HCT116 (cell line): ENCODE measurements at regions not wholly inside any gene's neighbourhood (a gene's known extent, or its start where the extent isn't known, plus 50 kb on each side); places are given as distances from the start of the nearest gene placed in this dataset.

Source experiments
- ATAC-seq: fragments of 200-7000 bp; cut with Tn5 transposase; 2 replicates; pipeline ENCODE4 v1.9.1; 2020; ENCODE audit warnings: mild to moderate bottlenecking, moderate library complexity
- BruUV-seq: library from RNA; stranded (reverse); fragments of 400-500 nt; replicated peaks from 2 replicates; lab custom pipeline; 2021; lab: Mats Ljungman, UMichigan
- CTCF ChIA-PET: fragments of 300-600 bp; sonication (Branson Sonifier 250); formaldehyde crosslinking; loops from one replicate; lab custom pipeline; 2021; ENCODE audit warnings: antibody characterized with exemption; lab: Charles Lee
- POLR2A ChIA-PET: fragments of 300-600, 350-600 bp; sonication (Branson Sonifier 250); formaldehyde crosslinking; loops from one replicate; lab custom pipeline; 2021; ENCODE audit warnings: antibody characterized with exemption; lab: Charles Lee
- RAD21 ChIA-PET, 2 experiments: fragments of 300-600 bp; sonication (Branson Sonifier 250); formaldehyde crosslinking; loops; one replicate each; lab custom pipeline; 2023; ENCODE audit warnings: low total read pairs in 2 of 2; ENCODE audit not compliant: uncharacterized antibody in 2 of 2, unreplicated experiment in 2 of 2, low non-redundant PET in 1 of 2; lab: Charles Lee
- DNase-seq: peaks from one replicate; pipeline ENCODE4 v3.0.0-alpha.2; 2010; ENCODE audit warnings: low read depth, low spot score
- H2AFZ ChIP-seq: fragments of 200-600 bp; shearing (Covaris generic), sonication (generic); 2 replicates; pipeline ENCODE4 v1.6.1; 2017; ENCODE audit warnings: low read depth, mixed run types, mixed read lengths, antibody characterized with exemption, low read length; ENCODE audit not compliant: poor library complexity, severe bottlenecking
- H3K27ac ChIP-seq: 2 replicates; pipeline ENCODE4 v1.5.1; 2012; ENCODE audit warnings: low read depth, low read length
- H3K27me3 ChIP-seq: fragments of 200-600 bp; sonication (generic); 2 replicates; pipeline ENCODE4 v1.6.1; 2016; ENCODE audit warnings: mixed run types, low read length, mixed read lengths; ENCODE audit not compliant: insufficient read depth
- H3K36me3 ChIP-seq, 2 experiments: fragments of 200-500 bp in 1 of 2; fragments of 200-600 bp in 1 of 2; sonication (Bioruptor generic) in 1 of 2; sonication (generic) in 1 of 2; 2 replicates each; pipeline versions ENCODE4 v1.5.1 to v1.6.1; 2014 to 2016; ENCODE audit warnings: low read length in 2 of 2, inconsistent platforms in 1 of 2, mixed read lengths in 1 of 2, mixed run types in 1 of 2; ENCODE audit not compliant: insufficient read depth in 2 of 2, control insufficient read depth in 1 of 2
- H3K4me1 ChIP-seq, 2 experiments: fragments of 200-600 bp in 1 of 2; sonication (generic) in 1 of 2; 2 replicates each; pipeline versions ENCODE4 v1.5.1 to v1.6.1; 2012 to 2017; ENCODE audit warnings: low read length in 2 of 2, inconsistent platforms in 1 of 2, mild to moderate bottlenecking in 1 of 2, mixed read lengths in 1 of 2, mixed run types in 1 of 2, moderate library complexity in 1 of 2; ENCODE audit not compliant: insufficient read depth in 2 of 2, control insufficient read depth in 1 of 2
- H3K4me2 ChIP-seq: fragments of 200-600 bp; sonication (generic); 2 replicates; pipeline ENCODE4 v1.6.1; 2017; ENCODE audit warnings: mixed run types, low read length, mixed read lengths
- H3K4me3 ChIP-seq, 2 experiments: fragments of 200-600 bp in 1 of 2; sonication (generic) in 1 of 2; replicated peaks in 1 of 2; 2 replicates each; pipeline ENCODE4 v1.5.1; 2011 to 2016; ENCODE audit warnings: low read length in 2 of 2, control low read depth in 1 of 2, low read depth in 1 of 2, mild to moderate bottlenecking in 1 of 2, mixed read lengths in 1 of 2, mixed run types in 1 of 2
- H3K79me2 ChIP-seq: fragments of 200-600 bp; sonication (generic); 2 replicates; pipeline ENCODE4 v1.6.1; 2017; ENCODE audit warnings: mild to moderate bottlenecking, mixed run types, low read length, moderate library complexity, mixed read lengths; ENCODE audit not compliant: insufficient read depth
- H3K9ac ChIP-seq: fragments of 200-600 bp; sonication (generic); 2 replicates; pipeline ENCODE4 v1.6.1; 2016; ENCODE audit warnings: low read length, mixed read lengths
- H3K9me2 ChIP-seq: fragments of 200-600 bp; sonication (generic), shearing (Covaris generic); 2 replicates; pipeline ENCODE4 v1.6.1; 2017; ENCODE audit warnings: mixed run types, mild to moderate bottlenecking, moderate library complexity; ENCODE audit not compliant: insufficient read depth
- H3K9me3 ChIP-seq, 2 experiments: fragments of 200-500 bp in 1 of 2; fragments of 200-600 bp in 1 of 2; sonication (Bioruptor generic) in 1 of 2; sonication (generic) in 1 of 2; 2 replicates each; pipeline ENCODE4 v1.6.1; 2014 to 2017; ENCODE audit warnings: low read length in 2 of 2, mixed read lengths in 2 of 2, inconsistent platforms in 1 of 2, low read depth in 1 of 2, mild to moderate bottlenecking in 1 of 2, mixed run types in 1 of 2, moderate library complexity in 1 of 2; ENCODE audit not compliant: control insufficient read depth in 1 of 2, insufficient read depth in 1 of 2
- H4K20me1 ChIP-seq: fragments of 200-600 bp; sonication (generic), shearing (Covaris generic); 2 replicates; pipeline ENCODE4 v1.6.1; 2017; ENCODE audit warnings: mixed run types, mild to moderate bottlenecking, moderate library complexity; ENCODE audit not compliant: insufficient read depth
- CEBPB ChIP-seq: IDR thresholded peaks from 2 replicates; pipeline ENCODE4 v1.6.1; 2012; ENCODE audit warnings: low read depth
- EZH2phosphoT487 ChIP-seq: fragments of 200-600 bp; IDR thresholded peaks from 2 replicates; pipeline ENCODE4 v1.6.1; 2018; ENCODE audit warnings: antibody characterized with exemption, borderline replicate concordance
- FOSL1 ChIP-seq: IDR thresholded peaks from 2 replicates; pipeline ENCODE4 v1.6.1; 2012; ENCODE audit warnings: low read depth
- JUND ChIP-seq: IDR thresholded peaks from 2 replicates; pipeline ENCODE4 v1.6.1; 2012
- POLR2A ChIP-seq: IDR thresholded peaks from 2 replicates; pipeline ENCODE4 v1.7.0; 2011; ENCODE audit warnings: borderline replicate concordance; ENCODE audit not compliant: insufficient read depth, insufficient read length; ENCODE audit errors: extremely low read depth
- POLR2AphosphoS5 ChIP-seq: IDR thresholded peaks from 2 replicates; pipeline ENCODE4 v1.6.1; 2011; ENCODE audit warnings: mild to moderate bottlenecking, low read depth, low read length, moderate library complexity
- SIN3A ChIP-seq: IDR thresholded peaks from 2 replicates; pipeline ENCODE4 v1.6.1; 2012; ENCODE audit warnings: low read depth
- SP1 ChIP-seq: IDR thresholded peaks from 2 replicates; pipeline ENCODE4 v1.6.1; 2012; ENCODE audit warnings: low read depth
- SRF ChIP-seq: IDR thresholded peaks from 2 replicates; pipeline ENCODE4 v1.6.1; 2012; ENCODE audit warnings: low read depth
- TCF7L2 ChIP-seq: IDR thresholded peaks from 2 replicates; pipeline ENCODE4 v1.7.0; 2011; ENCODE audit warnings: borderline replicate concordance, inconsistent platforms; ENCODE audit not compliant: insufficient read depth, insufficient read length; ENCODE audit errors: extremely low read depth
- ZFX ChIP-seq: fragments of 450-650 bp; IDR thresholded peaks from 2 replicates; pipeline ENCODE4 v1.6.1; 2017
- ZNF274 ChIP-seq: fragments of 200-500 bp; sonication (Bioruptor generic); IDR thresholded peaks from 2 replicates; pipeline ENCODE4 v1.6.1; 2014; ENCODE audit warnings: mild to moderate bottlenecking, low read depth, low read length, inconsistent platforms
- intact Hi-C: fragments of 100-400 bp; cut with micrococcal nuclease; formaldehyde crosslinking; loops from 2 replicates; pipeline ENCODE4 v1.10.0; 2022
- TF ChIP-seq, protein P1 (sequence below): IDR thresholded peaks from 2 replicates; pipeline ENCODE4 v1.6.1; 2012; ENCODE audit warnings: low read depth
- TF ChIP-seq, protein P2 (sequence below), 3 experiments: fragments of 200-600 bp in 1 of 3; sonication (generic) in 1 of 3; IDR thresholded peaks in 2 of 3; conservative IDR thresholded peaks in 1 of 3; 2 replicates each; pipeline ENCODE4 v1.5.1; 2012 to 2017; ENCODE audit warnings: low read depth in 2 of 3, low read length in 2 of 3, antibody characterized with exemption in 1 of 3, borderline replicate concordance in 1 of 3, control low read depth in 1 of 3, mild to moderate bottlenecking in 1 of 3, mixed read lengths in 1 of 3, mixed run types in 1 of 3, moderate library complexity in 1 of 3; ENCODE audit not compliant: insufficient read depth in 1 of 3

GRCh38 chr3:87046241-87046640, 55.3 kb upstream of the VGLL3 start:
- no peak for DNase-seq
- Histone ChIP-seq H3K9me3 (no peaks in the 10 kb centered on the region), H2AFZ (no peak overlapping the region), H3K27me3 (0 out of 2 replicates have a peak, but pooled peaks cover 5% of the 10 kb centered on the region), H3K4me3 (no peak overlapping the region), H3K79me2 (no peaks in the 10 kb centered on the region), H3K9ac (no peak overlapping the region), H4K20me1 (no peaks in the 10 kb centered on the region), H3K36me3 (no peaks in the 10 kb centered on the region), H3K4me1 (no peaks in the 10 kb centered on the region), H3K4me2 (no peak overlapping the region), H3K27ac (no peak overlapping the region), H3K9me2 (no peaks in the 10 kb centered on the region)
- intact Hi-C loops: no loop called here
- ChIA-PET POLR2A (no interaction called here), CTCF (no interaction called here), RAD21 (no interaction called here)
- no peak for ATAC-seq
- BruUV-seq: no TSS peak
- TF ChIP-seq TCF7L2: no peak

DNA sequence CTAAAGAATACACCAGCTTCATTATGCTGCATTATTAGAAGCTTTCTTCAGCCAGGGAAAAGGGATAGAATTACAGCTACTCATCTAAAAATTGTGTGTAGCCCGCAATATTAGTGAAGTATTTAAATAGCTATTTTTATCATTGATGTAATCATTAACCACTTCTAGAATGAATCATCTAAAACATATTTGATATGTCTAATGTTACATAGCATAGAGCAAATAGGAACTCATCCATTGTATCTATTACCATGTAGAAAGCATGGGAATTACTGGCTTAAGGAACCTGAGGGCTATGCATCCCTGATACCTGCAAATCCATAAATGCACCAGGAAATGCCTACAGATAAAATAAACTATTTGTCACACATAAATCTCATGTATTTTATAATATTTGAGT, 54.5 kb upstream of the VGLL3 start:
- Histone ChIP-seq H3K79me2 (no peaks in the 10 kb centered on the region), H3K4me1 (no peaks in the 10 kb centered on the region), H3K4me3 (no peak overlapping the region), H3K27me3 (0 out of 2 replicates have a peak, but pooled peaks cover 5% of the 10 kb centered on the region), H3K9me3 (no peaks in the 10 kb centered on the region), H3K9me2 (no peaks in the 10 kb centered on the region), H4K20me1 (no peaks in the 10 kb centered on the region), H3K27ac (no peak overlapping the region), H3K4me2 (no peak overlapping the region), H3K9ac (no peak overlapping the region), H2AFZ (no peak overlapping the region), H3K36me3 (no peaks in the 10 kb centered on the region)
- intact Hi-C loops: no loop called here
- ChIA-PET POLR2A (no interaction called here), RAD21 (no interaction called here), CTCF (no interaction called here)
- no TSS peak for BruUV-seq
- ATAC-seq (no peak), DNase-seq (no peak)
- TF ChIP-seq, protein P1, sequence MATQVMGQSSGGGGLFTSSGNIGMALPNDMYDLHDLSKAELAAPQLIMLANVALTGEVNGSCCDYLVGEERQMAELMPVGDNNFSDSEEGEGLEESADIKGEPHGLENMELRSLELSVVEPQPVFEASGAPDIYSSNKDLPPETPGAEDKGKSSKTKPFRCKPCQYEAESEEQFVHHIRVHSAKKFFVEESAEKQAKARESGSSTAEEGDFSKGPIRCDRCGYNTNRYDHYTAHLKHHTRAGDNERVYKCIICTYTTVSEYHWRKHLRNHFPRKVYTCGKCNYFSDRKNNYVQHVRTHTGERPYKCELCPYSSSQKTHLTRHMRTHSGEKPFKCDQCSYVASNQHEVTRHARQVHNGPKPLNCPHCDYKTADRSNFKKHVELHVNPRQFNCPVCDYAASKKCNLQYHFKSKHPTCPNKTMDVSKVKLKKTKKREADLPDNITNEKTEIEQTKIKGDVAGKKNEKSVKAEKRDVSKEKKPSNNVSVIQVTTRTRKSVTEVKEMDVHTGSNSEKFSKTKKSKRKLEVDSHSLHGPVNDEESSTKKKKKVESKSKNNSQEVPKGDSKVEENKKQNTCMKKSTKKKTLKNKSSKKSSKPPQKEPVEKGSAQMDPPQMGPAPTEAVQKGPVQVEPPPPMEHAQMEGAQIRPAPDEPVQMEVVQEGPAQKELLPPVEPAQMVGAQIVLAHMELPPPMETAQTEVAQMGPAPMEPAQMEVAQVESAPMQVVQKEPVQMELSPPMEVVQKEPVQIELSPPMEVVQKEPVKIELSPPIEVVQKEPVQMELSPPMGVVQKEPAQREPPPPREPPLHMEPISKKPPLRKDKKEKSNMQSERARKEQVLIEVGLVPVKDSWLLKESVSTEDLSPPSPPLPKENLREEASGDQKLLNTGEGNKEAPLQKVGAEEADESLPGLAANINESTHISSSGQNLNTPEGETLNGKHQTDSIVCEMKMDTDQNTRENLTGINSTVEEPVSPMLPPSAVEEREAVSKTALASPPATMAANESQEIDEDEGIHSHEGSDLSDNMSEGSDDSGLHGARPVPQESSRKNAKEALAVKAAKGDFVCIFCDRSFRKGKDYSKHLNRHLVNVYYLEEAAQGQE: no peak
- TF ChIP-seq ZFX (no peak), TCF7L2 (no peak), POLR2AphosphoS5 (no peak), SRF (no peak), POLR2A (no peak), SP1 (no peak), JUND (no peak), ZNF274 (no peak), FOSL1 (no peak), CEBPB (no peak), EZH2phosphoT487 (no peak), SIN3A (no peak)
- TF ChIP-seq, protein P2, sequence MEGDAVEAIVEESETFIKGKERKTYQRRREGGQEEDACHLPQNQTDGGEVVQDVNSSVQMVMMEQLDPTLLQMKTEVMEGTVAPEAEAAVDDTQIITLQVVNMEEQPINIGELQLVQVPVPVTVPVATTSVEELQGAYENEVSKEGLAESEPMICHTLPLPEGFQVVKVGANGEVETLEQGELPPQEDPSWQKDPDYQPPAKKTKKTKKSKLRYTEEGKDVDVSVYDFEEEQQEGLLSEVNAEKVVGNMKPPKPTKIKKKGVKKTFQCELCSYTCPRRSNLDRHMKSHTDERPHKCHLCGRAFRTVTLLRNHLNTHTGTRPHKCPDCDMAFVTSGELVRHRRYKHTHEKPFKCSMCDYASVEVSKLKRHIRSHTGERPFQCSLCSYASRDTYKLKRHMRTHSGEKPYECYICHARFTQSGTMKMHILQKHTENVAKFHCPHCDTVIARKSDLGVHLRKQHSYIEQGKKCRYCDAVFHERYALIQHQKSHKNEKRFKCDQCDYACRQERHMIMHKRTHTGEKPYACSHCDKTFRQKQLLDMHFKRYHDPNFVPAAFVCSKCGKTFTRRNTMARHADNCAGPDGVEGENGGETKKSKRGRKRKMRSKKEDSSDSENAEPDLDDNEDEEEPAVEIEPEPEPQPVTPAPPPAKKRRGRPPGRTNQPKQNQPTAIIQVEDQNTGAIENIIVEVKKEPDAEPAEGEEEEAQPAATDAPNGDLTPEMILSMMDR (IDR thresholded peaks at IDR 0.05 in 2 of 3, conservative IDR thresholded peaks at IDR 0.05 in 1 of 3; ENCODE audit: borderline replicate concordance in 1 of 3, insufficient read depth in 1 of 3, low read depth in 2 of 3, low read length in 2 of 3): no peak
